SK-N-SH (cell line): ENCODE measurements at regions not wholly inside any gene's neighbourhood (a gene's known extent, or its start where the extent isn't known, plus 50 kb on each side); places are given as distances from the start of the nearest gene placed in this dataset.

Experiments
- CHD2 ChIP-seq: fragments of 150-350 bp; IDR thresholded peaks from 2 replicates; pipeline ENCODE4 v1.6.1; 2018; ENCODE audit warnings: low read length; ENCODE audit not compliant: partially characterized antibody
- EP300 ChIP-seq, 2 experiments: IDR thresholded peaks; 2 replicates each; pipeline versions ENCODE4 v1.4.0 to v1.6.1; 2012; ENCODE audit warnings: borderline replicate concordance in 1 of 2, low read depth in 1 of 2, low read length in 1 of 2
- EZH2phosphoT487 ChIP-seq: fragments of 200-600 bp; sonication (generic); IDR thresholded peaks from 2 replicates; pipeline ENCODE4 v1.6.1; 2017; ENCODE audit warnings: low read depth, mixed run types, mild to moderate bottlenecking, antibody characterized with exemption, moderate library complexity, borderline replicate concordance
- GABPA ChIP-seq: IDR thresholded peaks from 2 replicates; pipeline ENCODE4 v1.4.0; 2012; ENCODE audit warnings: low read depth, mild to moderate bottlenecking
- MXI1 ChIP-seq: IDR thresholded peaks from 2 replicates; pipeline ENCODE4 v1.6.1; 2012; ENCODE audit warnings: mild to moderate bottlenecking, low read depth, low read length, improper control_type of control experiment
- NRF1 ChIP-seq: IDR thresholded peaks from 2 replicates; pipeline ENCODE4 v1.6.1; 2012; ENCODE audit warnings: low read depth, mild to moderate bottlenecking, low read length
- RXRA ChIP-seq: IDR thresholded peaks from 2 replicates; pipeline ENCODE4 v1.4.0; 2012; ENCODE audit warnings: low read depth, mild to moderate bottlenecking, borderline replicate concordance
- SIN3A ChIP-seq: IDR thresholded peaks from 2 replicates; pipeline ENCODE4 v1.6.1; 2012; ENCODE audit warnings: low read depth, mild to moderate bottlenecking, low read length, moderate library complexity, borderline replicate concordance
- TAF1 ChIP-seq: IDR thresholded peaks from 2 replicates; pipeline ENCODE4 v1.6.1; 2012; ENCODE audit warnings: low read depth, mild to moderate bottlenecking, low read length, moderate library complexity, borderline replicate concordance
- TCF12 ChIP-seq: IDR thresholded peaks from 2 replicates; pipeline ENCODE4 v1.4.0; 2012
- TEAD4 ChIP-seq: IDR thresholded peaks from 2 replicates; pipeline ENCODE4 v1.4.0; 2012; ENCODE audit warnings: mild to moderate bottlenecking, borderline replicate concordance; ENCODE audit not compliant: insufficient read depth
- TF ChIP-seq, protein P1 (sequence below): fragments of 200-600 bp; sonication (generic); IDR thresholded peaks from 2 replicates; pipeline ENCODE4 v1.6.1; 2017; ENCODE audit warnings: antibody characterized with exemption, mild to moderate bottlenecking, moderate library complexity
- TF ChIP-seq, protein P2 (sequence below): fragments of 150-350 bp; IDR thresholded peaks from 2 replicates; pipeline ENCODE4 v1.6.1; 2017; ENCODE audit warnings: antibody characterized with exemption, low read length, low read depth, borderline replicate concordance
- TF ChIP-seq, protein P3 (sequence below): IDR thresholded peaks from 2 replicates; pipeline ENCODE4 v1.4.0; 2012; ENCODE audit warnings: low read depth

DNA sequence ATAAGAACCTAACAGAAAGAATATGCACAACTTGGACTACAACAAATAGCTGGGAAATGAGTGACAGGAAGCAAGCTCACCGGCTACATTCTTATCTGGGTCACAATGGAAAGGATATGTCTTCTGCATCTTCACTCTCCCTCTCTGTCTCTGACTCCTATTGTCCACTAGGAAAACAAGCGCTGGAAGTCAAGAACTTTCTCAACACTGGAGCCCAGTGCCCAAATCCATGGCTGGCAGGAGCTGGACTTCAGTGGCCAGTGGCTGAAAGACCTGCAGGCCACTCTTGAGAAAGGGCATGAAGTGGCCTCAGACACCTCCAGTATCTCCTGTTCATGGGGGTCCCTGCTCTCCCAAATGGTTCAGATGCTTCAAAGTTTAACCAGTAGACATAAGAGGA lies 62.0 kb downstream of the FAM50B start:
- TF ChIP-seq, protein P1, sequence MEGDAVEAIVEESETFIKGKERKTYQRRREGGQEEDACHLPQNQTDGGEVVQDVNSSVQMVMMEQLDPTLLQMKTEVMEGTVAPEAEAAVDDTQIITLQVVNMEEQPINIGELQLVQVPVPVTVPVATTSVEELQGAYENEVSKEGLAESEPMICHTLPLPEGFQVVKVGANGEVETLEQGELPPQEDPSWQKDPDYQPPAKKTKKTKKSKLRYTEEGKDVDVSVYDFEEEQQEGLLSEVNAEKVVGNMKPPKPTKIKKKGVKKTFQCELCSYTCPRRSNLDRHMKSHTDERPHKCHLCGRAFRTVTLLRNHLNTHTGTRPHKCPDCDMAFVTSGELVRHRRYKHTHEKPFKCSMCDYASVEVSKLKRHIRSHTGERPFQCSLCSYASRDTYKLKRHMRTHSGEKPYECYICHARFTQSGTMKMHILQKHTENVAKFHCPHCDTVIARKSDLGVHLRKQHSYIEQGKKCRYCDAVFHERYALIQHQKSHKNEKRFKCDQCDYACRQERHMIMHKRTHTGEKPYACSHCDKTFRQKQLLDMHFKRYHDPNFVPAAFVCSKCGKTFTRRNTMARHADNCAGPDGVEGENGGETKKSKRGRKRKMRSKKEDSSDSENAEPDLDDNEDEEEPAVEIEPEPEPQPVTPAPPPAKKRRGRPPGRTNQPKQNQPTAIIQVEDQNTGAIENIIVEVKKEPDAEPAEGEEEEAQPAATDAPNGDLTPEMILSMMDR: no peak
- no peak for TF ChIP-seq RXRA
- TF ChIP-seq CHD2: no peak
- no peak for TF ChIP-seq TEAD4
- TF ChIP-seq MXI1: no peak
- TF ChIP-seq, protein P2, sequence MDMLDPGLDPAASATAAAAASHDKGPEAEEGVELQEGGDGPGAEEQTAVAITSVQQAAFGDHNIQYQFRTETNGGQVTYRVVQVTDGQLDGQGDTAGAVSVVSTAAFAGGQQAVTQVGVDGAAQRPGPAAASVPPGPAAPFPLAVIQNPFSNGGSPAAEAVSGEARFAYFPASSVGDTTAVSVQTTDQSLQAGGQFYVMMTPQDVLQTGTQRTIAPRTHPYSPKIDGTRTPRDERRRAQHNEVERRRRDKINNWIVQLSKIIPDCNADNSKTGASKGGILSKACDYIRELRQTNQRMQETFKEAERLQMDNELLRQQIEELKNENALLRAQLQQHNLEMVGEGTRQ: no peak
- TF ChIP-seq, protein P3, sequence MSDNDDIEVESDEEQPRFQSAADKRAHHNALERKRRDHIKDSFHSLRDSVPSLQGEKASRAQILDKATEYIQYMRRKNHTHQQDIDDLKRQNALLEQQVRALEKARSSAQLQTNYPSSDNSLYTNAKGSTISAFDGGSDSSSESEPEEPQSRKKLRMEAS: no peak
- no peak for TF ChIP-seq TCF12
- no peak for TF ChIP-seq EZH2phosphoT487
- TF ChIP-seq GABPA: no peak
- no peak for TF ChIP-seq NRF1
- TF ChIP-seq SIN3A: no peak
- TF ChIP-seq TAF1: no peak
- no peak for TF ChIP-seq EP300 (IDR thresholded peaks at IDR 0.05; ENCODE audit: borderline replicate concordance in 1 of 2, low read depth in 1 of 2, low read length in 1 of 2)
